Aorta (tissue), 5 donors: ENCODE measurements at regions not wholly inside any gene's neighbourhood (a gene's known extent, or its start where the extent isn't known, plus 50 kb on each side); places are given as distances from the start of the nearest gene placed in this dataset.

ENCODE experiments used
- ATAC-seq: fragments of 200-7000 bp; cut with Tn5 transposase; one replicate; pipeline ENCODE4 v1.9.1; 2022; ENCODE audit warnings: moderate library complexity; ENCODE audit not compliant: low FRiP score
- DNase-seq, 2 donors: peaks; one replicate each; pipeline ENCODE4 v3.0.0-alpha.2; 2020
- H3K27ac ChIP-seq, 2 donors: one replicate each; pipeline ENCODE4 v1.5.1; 2013; ENCODE audit warnings: low read length in 2 of 2, mild to moderate bottlenecking in 2 of 2, moderate library complexity in 2 of 2, control low read depth in 1 of 2, inconsistent platforms in 1 of 2, low read depth in 1 of 2
- H3K27me3 ChIP-seq, 2 donors: one replicate each; pipeline ENCODE4 v1.6.1; 2013; ENCODE audit warnings: control low read depth in 1 of 2, low read length in 1 of 2, mild to moderate bottlenecking in 1 of 2, moderate library complexity in 1 of 2; ENCODE audit not compliant: insufficient read depth in 2 of 2, control insufficient read depth in 1 of 2
- H3K36me3 ChIP-seq, 2 donors: one replicate each; pipeline ENCODE4 v1.6.1; 2013; ENCODE audit warnings: control low read depth in 1 of 2, low read length in 1 of 2, mild to moderate bottlenecking in 1 of 2; ENCODE audit not compliant: insufficient read depth in 2 of 2, control insufficient read depth in 1 of 2
- H3K4me1 ChIP-seq, 2 donors: one replicate each; pipeline ENCODE4 v1.6.1; 2013; ENCODE audit warnings: low read length in 2 of 2, control low read depth in 1 of 2, mild to moderate bottlenecking in 1 of 2, moderate library complexity in 1 of 2; ENCODE audit not compliant: insufficient read depth in 2 of 2, control insufficient read depth in 1 of 2
- H3K4me3 ChIP-seq, 2 donors: one replicate each; pipeline ENCODE4 v1.5.1; 2013; ENCODE audit warnings: low read length in 2 of 2, control low read depth in 1 of 2, mild to moderate bottlenecking in 1 of 2
- H3K9me3 ChIP-seq: one replicate; pipeline ENCODE4 v1.6.1; 2013; ENCODE audit warnings: mild to moderate bottlenecking, low read length; ENCODE audit not compliant: control insufficient read depth
- WGBS, 2 donors: extraction: QIAGEN DNeasy Blood & Tissue Kit; methylation state at CpG; one replicate each; pipeline ENCODE4 v1.1.7; 2013; 5-methylcytosine and 5-hydroxymethylcytosine counted together
- intact Hi-C, 2 donors: fragments of 100-400 bp; cut with DNase I; formaldehyde crosslinking; loops; one replicate each; pipeline versions ENCODE4 v1.14.2 to v1.15.0; 2022
- donor health status: healthy with polysubstance abuse.
- donor health status: Bipolar disorder and iron deficiency.
- donor health status: DM: no; HTN: no; CAD: no.
- donor health status: DM: no; HTN: no; CAD: no.
- donor health status: DM: yes; HTN: yes; CAD: no.

GRCh38 chr2:122736279-122736678 lies 980.8 kb downstream of the TSN start:
- intact Hi-C loops = no loop called here
- Histone ChIP-seq H3K4me1 (no peaks in the 10 kb centered on the region), H3K36me3 (no peaks in the 10 kb centered on the region), H3K4me3 (no peak overlapping the region), H3K27ac (no peak overlapping the region), H3K9me3 (no peaks in the 10 kb centered on the region), H3K27me3 (no peaks in the 10 kb centered on the region)
- ATAC-seq (no peak), DNase-seq (no peak)
- 55 to 57% methylated on average over 3 of the region's 3 CpGs for WGBS, 2 donors

- Histone ChIP-seq H3K36me3 (no peaks in the 10 kb centered on the region), H3K9me3 (no peaks in the 10 kb centered on the region), H3K27me3 (no peaks in the 10 kb centered on the region), H3K27ac (no peak overlapping the region), H3K4me1 (no peaks in the 10 kb centered on the region), H3K4me3 (no peak overlapping the region)
- DNase-seq = no peak
- ATAC-seq = no peak
- intact Hi-C loops = no loop called here
- WGBS, 2 donors = 75 to 77% methylated on average over 7 of the region's 7 CpGs
Observed at GRCh38 chr2:122737429-122738077, 982.1 kb downstream of the TSN start.

GRCh38 chr2:122739732-122740593 lies 984.5 kb downstream of the TSN start:
- intact Hi-C loops = loop anchor here in 1 of 2 donors (2.0 kb wide), 1 partner anchor 75 kb away; no protein-coding TSS in a partner anchor
- ATAC-seq (no peak), DNase-seq (no peak)
- H3K36me3 ChIP-seq = no peaks in the 10 kb centered on the region
- 65 to 72% methylated on average over 5 of the region's 5 CpGs for WGBS, 2 donors
- H3K9me3 ChIP-seq = no peaks in the 10 kb centered on the region
- no peak overlapping the region for H3K27ac ChIP-seq
- no peaks in the 10 kb centered on the region for H3K4me1 ChIP-seq
- H3K4me3 ChIP-seq = no peak overlapping the region
- no peaks in the 10 kb centered on the region for H3K27me3 ChIP-seq

- intact Hi-C loops = loop anchor here in 1 of 2 donors (2.0 kb wide), 1 partner anchor 76 kb away; no protein-coding TSS in a partner anchor
- WGBS, 2 donors = 91 to 94% methylated on average over 1 of the region's 1 CpG
- DNase-seq = no peak
- no peaks in the 10 kb centered on the region for H3K9me3 ChIP-seq
- no peaks in the 10 kb centered on the region for H3K36me3 ChIP-seq
- no peaks in the 10 kb centered on the region for H3K4me1 ChIP-seq
- no peak overlapping the region for H3K4me3 ChIP-seq
- no peak for ATAC-seq
- H3K27ac ChIP-seq = no peak overlapping the region
- no peaks in the 10 kb centered on the region for H3K27me3 ChIP-seq
Observed at GRCh38 chr2:122740594-122740948, 985.1 kb downstream of the TSN start.

GRCh38 chr2:122741403-122741802 lies 986.0 kb downstream of the TSN start:
- 65 to 67% methylated on average over 1 of the region's 1 CpG for WGBS, 2 donors
- ATAC-seq (no peak), DNase-seq (no peak)
- Histone ChIP-seq H3K27me3 (no peaks in the 10 kb centered on the region), H3K36me3 (no peaks in the 10 kb centered on the region), H3K27ac (no peak overlapping the region), H3K4me3 (no peak overlapping the region), H3K4me1 (no peaks in the 10 kb centered on the region), H3K9me3 (no peaks in the 10 kb centered on the region)
- intact Hi-C loops = loop anchor here in 1 of 2 donors (2.0 kb wide), 1 partner anchor 77 kb away; no protein-coding TSS in a partner anchor

GRCh38 chr2:122743021-122743675 lies 987.7 kb downstream of the TSN start:
- intact Hi-C loops = no loop called here
- no peak for ATAC-seq

GRCh38 chr2:122745603-122746002 lies 990.2 kb downstream of the TSN start:
- H3K9me3 ChIP-seq = no peaks in the 10 kb centered on the region
- intact Hi-C loops = no loop called here
- no peaks in the 10 kb centered on the region for H3K4me1 ChIP-seq
- H3K36me3 ChIP-seq = no peaks in the 10 kb centered on the region
- ATAC-seq (no peak), DNase-seq (no peak)
- no peaks in the 10 kb centered on the region for H3K27me3 ChIP-seq
- 80 to 82% methylated on average over 4 of the region's 4 CpGs for WGBS, 2 donors
- H3K27ac ChIP-seq = no peak overlapping the region
- H3K4me3 ChIP-seq = no peak overlapping the region

More at GRCh38 chr2:122743021-122743675, 987.7 kb downstream of the TSN start:
- Histone ChIP-seq H3K36me3 (no peaks in the 10 kb centered on the region), H3K27me3 (no peaks in the 10 kb centered on the region), H3K4me1 (no peaks in the 10 kb centered on the region), H3K9me3 (no peaks in the 10 kb centered on the region), H3K27ac (no peak overlapping the region), H3K4me3 (no peak overlapping the region)
- no peak for DNase-seq
- 88 to 89% methylated on average over 2 of the region's 2 CpGs for WGBS, 2 donors

- intact Hi-C loops = no loop called here
Observed at GRCh38 chr2:122747670-122748069, 992.2 kb downstream of the TSN start.

More at GRCh38 chr2:122747670-122748069, 992.2 kb downstream of the TSN start:
- no peaks in the 10 kb centered on the region for H3K4me1 ChIP-seq
- no peak overlapping the region for H3K27ac ChIP-seq
- no peak overlapping the region for H3K4me3 ChIP-seq
- H3K36me3 ChIP-seq = no peaks in the 10 kb centered on the region
- no peaks in the 10 kb centered on the region for H3K9me3 ChIP-seq
- ATAC-seq (no peak), DNase-seq (no peak)
- no peaks in the 10 kb centered on the region for H3K27me3 ChIP-seq
- 84 to 87% methylated on average over 2 of the region's 2 CpGs for WGBS, 2 donors
